BLaER1 (cell line): ENCODE measurements at regions not wholly inside any gene's neighbourhood (a gene's known extent, or its start where the extent isn't known, plus 50 kb on each side); places are given as distances from the start of the nearest gene placed in this dataset.
"Not testable (repeated sequence)": the region's sequence is repeated elsewhere in the genome, so short reads cannot be mapped to it uniquely, and the experiment has no call there.

Experiments
- H3K27ac ChIP-seq: shearing (Covaris generic); formaldehyde crosslinking; 2 replicates; pipeline ENCODE4 v1.8.1; 2022
- H3K27me3 ChIP-seq: shearing (Covaris generic); formaldehyde crosslinking; 2 replicates; pipeline ENCODE4 v1.8.1; 2022
- H3K36me3 ChIP-seq: shearing (Covaris generic); formaldehyde crosslinking; 2 replicates; pipeline ENCODE4 v1.8.1; 2022
- H3K4me1 ChIP-seq: shearing (Covaris generic); formaldehyde crosslinking; 2 replicates; pipeline ENCODE4 v1.8.1; 2022
- H3K4me2 ChIP-seq: shearing (Covaris generic); formaldehyde crosslinking; 2 replicates; pipeline ENCODE4 v1.8.1; 2022
- H3K4me3 ChIP-seq: shearing (Covaris generic); formaldehyde crosslinking; 2 replicates; pipeline ENCODE4 v1.8.1; 2022
- H3K9ac ChIP-seq: shearing (Covaris generic); formaldehyde crosslinking; 2 replicates; pipeline ENCODE4 v1.8.1; 2022
- H3K9me3 ChIP-seq: shearing (Covaris generic); formaldehyde crosslinking; 2 replicates; pipeline ENCODE4 v1.8.1; 2022
- H4K20me1 ChIP-seq: shearing (Covaris generic); formaldehyde crosslinking; 2 replicates; pipeline ENCODE4 v1.8.1; 2022
- Cebpa-rat ChIP-seq: shearing (Covaris generic); IDR thresholded peaks from 2 replicates; pipeline ENCODE4 v1.8.1; 2022

- H3K4me3 ChIP-seq, result no peak overlapping the region
- no peaks in the 10 kb centered on the region for H3K27me3 ChIP-seq
- TF ChIP-seq Cebpa-rat, result no peak
- H3K27ac ChIP-seq, result no peak overlapping the region
- H3K36me3 ChIP-seq, result no peaks in the 10 kb centered on the region
- no peak overlapping the region for H3K9ac ChIP-seq
- no peaks in the 10 kb centered on the region for H4K20me1 ChIP-seq
- H3K4me1 ChIP-seq, result peaks cover 9% of the 10 kb centered on the region; the same call in 1 of the 2 replicates
- H3K4me2 ChIP-seq, result 0 out of 2 replicates have a peak overlapping the region, but pooled peaks have one; percentile 5
- no peaks in the 10 kb centered on the region for H3K9me3 ChIP-seq
Measured at GRCh38 chr1:178599745-178600144, 86.8 kb downstream of the TEX35 start.

GRCh38 chr1:178603926-178604325 is 91.0 kb downstream of the TEX35 start:
- H3K9ac ChIP-seq, result no peak overlapping the region
- no peaks in the 10 kb centered on the region for H3K27me3 ChIP-seq
- H3K4me3 ChIP-seq, result no peak overlapping the region
- H3K36me3 ChIP-seq, result no peaks in the 10 kb centered on the region
- peaks cover 51% of the 10 kb centered on the region for H3K4me1 ChIP-seq
- H4K20me1 ChIP-seq, result no peaks in the 10 kb centered on the region
- no peak overlapping the region for H3K4me2 ChIP-seq
- H3K9me3 ChIP-seq, result no peaks in the 10 kb centered on the region
- TF ChIP-seq Cebpa-rat, result no peak
- no peak overlapping the region for H3K27ac ChIP-seq

- H3K4me3 ChIP-seq, result no peak overlapping the region
- H3K27me3 ChIP-seq, result no peaks in the 10 kb centered on the region
- peak overlapping the region; percentile 62; the same call in 1 of the 2 replicates for H3K4me2 ChIP-seq
- H3K4me1 ChIP-seq, result peaks cover 44% of the 10 kb centered on the region
- no peaks in the 10 kb centered on the region for H3K9me3 ChIP-seq
- H4K20me1 ChIP-seq, result no peaks in the 10 kb centered on the region
- H3K9ac ChIP-seq, result no peak overlapping the region
- TF ChIP-seq Cebpa-rat, result no peak
- H3K27ac ChIP-seq, result peak overlapping the region; percentile 8; the same call in 1 of the 2 replicates
- no peaks in the 10 kb centered on the region for H3K36me3 ChIP-seq
Measured at GRCh38 chr1:178606839-178607238, 93.9 kb downstream of the TEX35 start.

GRCh38 chr1:178607718-178608408 is 95.0 kb downstream of the TEX35 start:
- H3K4me3 ChIP-seq, result no peak overlapping the region
- no peaks in the 10 kb centered on the region for H3K36me3 ChIP-seq
- peak overlapping the region; percentile 62 for H3K4me2 ChIP-seq
- H3K9me3 ChIP-seq, result no peaks in the 10 kb centered on the region
- H3K27ac ChIP-seq, result peak overlapping the region; percentile 32; the same call in 1 of the 2 replicates
- TF ChIP-seq Cebpa-rat, result no peak
- no peak overlapping the region for H3K9ac ChIP-seq
- no peaks in the 10 kb centered on the region for H4K20me1 ChIP-seq
- H3K27me3 ChIP-seq, result no peaks in the 10 kb centered on the region
- peaks cover 44% of the 10 kb centered on the region for H3K4me1 ChIP-seq

- H3K27me3 ChIP-seq, result no peaks in the 10 kb centered on the region
- H3K9ac ChIP-seq, result no peak overlapping the region
- H3K4me3 ChIP-seq, result no peak overlapping the region
- no peaks in the 10 kb centered on the region for H3K36me3 ChIP-seq
- 0 out of 2 replicates have a peak overlapping the region, but pooled peaks have one; percentile 46 for H3K4me2 ChIP-seq
- no peaks in the 10 kb centered on the region for H4K20me1 ChIP-seq
- H3K4me1 ChIP-seq, result peaks cover 44% of the 10 kb centered on the region
- no peaks in the 10 kb centered on the region for H3K9me3 ChIP-seq
- no peak for TF ChIP-seq Cebpa-rat
- H3K27ac ChIP-seq, result no peak overlapping the region
Measured at GRCh38 chr1:178609015-178609414, 96.1 kb downstream of the TEX35 start.

- H4K20me1 ChIP-seq, H3K27me3 ChIP-seq, H3K9ac ChIP-seq, H3K4me2 ChIP-seq, H3K27ac ChIP-seq, H3K36me3 ChIP-seq, H3K9me3 ChIP-seq, H3K4me3 ChIP-seq: not testable (repeated sequence)
- peaks cover 31% of the 10 kb centered on the region for H3K4me1 ChIP-seq
Measured at GRCh38 chr1:178610690-178611410, 97.9 kb downstream of the TEX35 start.

GRCh38 chr1:178612261-178612660 is 99.4 kb downstream of the TEX35 start:
- H3K4me1 ChIP-seq, result peaks cover 17% of the 10 kb centered on the region
- H3K4me2 ChIP-seq, result no peak overlapping the region

GRCh38 chr1:178613271-178613945 is 100.5 kb downstream of the TEX35 start:
- no peaks in the 10 kb centered on the region for H3K27me3 ChIP-seq
- no peak overlapping the region for H3K9ac ChIP-seq
- H4K20me1 ChIP-seq, result no peaks in the 10 kb centered on the region
- H3K4me1 ChIP-seq, result peaks cover 5% of the 10 kb centered on the region
- no peaks in the 10 kb centered on the region for H3K36me3 ChIP-seq
- no peaks in the 10 kb centered on the region for H3K9me3 ChIP-seq
- H3K4me2 ChIP-seq, result no peak overlapping the region
- H3K27ac ChIP-seq, result no peak overlapping the region
- no peak for TF ChIP-seq Cebpa-rat
- H3K4me3 ChIP-seq, result no peak overlapping the region

More at GRCh38 chr1:178612261-178612660, 99.4 kb downstream of the TEX35 start:
- Histone ChIP-seq H4K20me1 (no peaks in the 10 kb centered on the region), H3K27me3 (no peaks in the 10 kb centered on the region), H3K9ac (no peak overlapping the region), H3K4me3 (no peak overlapping the region), H3K36me3 (no peaks in the 10 kb centered on the region), H3K27ac (no peak overlapping the region), H3K9me3 (no peaks in the 10 kb centered on the region)
- TF ChIP-seq Cebpa-rat, result no peak

GRCh38 chr1:178614286-178614685 is 101.4 kb downstream of the TEX35 start:
- Histone ChIP-seq H4K20me1 (no peaks in the 10 kb centered on the region), H3K4me2 (no peak overlapping the region), H3K36me3 (no peaks in the 10 kb centered on the region), H3K27me3 (no peaks in the 10 kb centered on the region), H3K27ac (no peak overlapping the region), H3K4me3 (no peak overlapping the region), H3K9me3 (no peaks in the 10 kb centered on the region), H3K4me1 (no peaks in the 10 kb centered on the region; the same call in 1 of the 2 replicates), H3K9ac (no peak overlapping the region)
- TF ChIP-seq Cebpa-rat, result no peak
